ENCODE measurements at regions not wholly inside any gene's neighbourhood (a gene's known extent, or its start where the extent isn't known, plus 50 kb on each side); places are given as distances from the start of the nearest gene placed in this dataset.

DNA sequence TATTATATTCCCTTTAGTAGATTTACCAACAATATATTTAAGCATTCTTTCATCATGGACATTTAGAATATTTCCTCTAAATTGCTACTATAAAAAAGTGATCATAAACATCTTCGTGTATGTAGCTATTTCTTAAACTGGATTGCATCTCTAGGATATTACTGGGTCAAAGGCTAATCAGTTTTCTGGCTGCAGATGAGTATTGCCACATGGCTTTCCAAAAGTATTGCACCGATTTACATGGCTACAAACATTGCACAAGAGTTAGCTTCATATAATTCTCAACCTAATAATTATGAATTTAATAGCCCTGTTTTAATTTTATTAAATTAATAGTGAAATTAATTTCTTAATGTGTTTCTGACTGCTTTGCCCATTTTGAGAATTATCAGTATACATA lies 183.4 kb downstream of the DMRT2 start:
- TF ChIP-seq REST (IDR thresholded peaks at IDR 0.05; ENCODE audit: low read depth) (no peak), NFIC (IDR thresholded peaks at IDR 0.05) (no peak), RAD21 (IDR thresholded peaks at IDR 0.05; ENCODE audit: low read depth) (no peak), CEBPB (IDR thresholded peaks at IDR 0.05) (no peak), FOXM1 (IDR thresholded peaks at IDR 0.05; ENCODE audit: borderline replicate concordance, low read depth) (no peak)

DNA sequence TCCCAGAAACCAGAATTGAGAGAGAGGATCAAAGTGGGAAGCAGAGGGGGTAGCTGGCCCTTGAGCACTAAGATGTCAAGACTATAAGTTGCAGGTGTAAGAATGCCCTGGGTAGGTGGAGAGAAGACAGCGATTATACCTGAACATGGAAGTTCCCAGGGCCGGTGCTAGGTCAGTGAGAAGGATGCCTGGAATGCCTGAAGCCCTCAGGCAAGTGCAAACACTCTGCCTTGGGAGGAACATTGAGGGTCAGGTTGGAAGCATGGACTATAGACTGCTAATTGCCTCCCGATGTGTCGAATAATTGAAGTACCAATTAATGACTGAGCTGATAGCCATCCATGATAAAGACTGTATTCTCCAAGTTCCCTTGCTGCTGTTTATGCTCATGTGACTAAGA lies 185.5 kb downstream of the DMRT2 start:
- TF ChIP-seq USF1 (IDR thresholded peaks at IDR 0.05), result no peak
- no peak for TF ChIP-seq TAF1 (IDR thresholded peaks at IDR 0.05; ENCODE audit: low read depth)
- TF ChIP-seq ZBTB7A (IDR thresholded peaks at IDR 0.05; ENCODE audit: low read depth), result no peak
- no peak for TF ChIP-seq NFIC (IDR thresholded peaks at IDR 0.05)
- TF ChIP-seq YY1 (IDR thresholded peaks at IDR 0.05; ENCODE audit: low read depth), result no peak
- no peak for TF ChIP-seq TCF12 (IDR thresholded peaks at IDR 0.05; ENCODE audit: low read depth)
- no peak for TF ChIP-seq RAD21 (IDR thresholded peaks at IDR 0.05; ENCODE audit: low read depth)
- no peak for TF ChIP-seq CEBPB (IDR thresholded peaks at IDR 0.05)
- TF ChIP-seq TEAD4 (IDR thresholded peaks at IDR 0.05), result no peak
- no peak for TF ChIP-seq REST (IDR thresholded peaks at IDR 0.05; ENCODE audit: low read depth)
- no peak for TF ChIP-seq EP300 (IDR thresholded peaks at IDR 0.05; ENCODE audit: borderline replicate concordance)
- no peak for TF ChIP-seq CREB1 (IDR thresholded peaks at IDR 0.05; ENCODE audit: low read depth)
- TF ChIP-seq MAX (IDR thresholded peaks at IDR 0.05), result no peak

GRCh38 chr9:1236061-1236460 lies 185.9 kb downstream of the DMRT2 start:
- TF ChIP-seq MAX (IDR thresholded peaks at IDR 0.05) (no peak), ZBTB7A (IDR thresholded peaks at IDR 0.05; ENCODE audit: low read depth) (no peak), REST (IDR thresholded peaks at IDR 0.05; ENCODE audit: low read depth) (no peak), EGR1 (IDR thresholded peaks at IDR 0.05) (no peak), EP300 (IDR thresholded peaks at IDR 0.05; ENCODE audit: borderline replicate concordance) (no peak), TCF12 (IDR thresholded peaks at IDR 0.05; ENCODE audit: low read depth) (no peak), CEBPB (IDR thresholded peaks at IDR 0.05) (no peak), TAF1 (IDR thresholded peaks at IDR 0.05; ENCODE audit: low read depth) (no peak), CREB1 (IDR thresholded peaks at IDR 0.05; ENCODE audit: low read depth) (no peak), YY1 (IDR thresholded peaks at IDR 0.05; ENCODE audit: low read depth) (no peak), USF1 (IDR thresholded peaks at IDR 0.05) (no peak), RAD21 (IDR thresholded peaks at IDR 0.05; ENCODE audit: low read depth) (no peak), TEAD4 (IDR thresholded peaks at IDR 0.05) (no peak), FOXM1 (IDR thresholded peaks at IDR 0.05; ENCODE audit: borderline replicate concordance, low read depth) (no peak), NFIC (IDR thresholded peaks at IDR 0.05) (no peak)

GRCh38 chr9:1238407-1238806 lies 188.2 kb downstream of the DMRT2 start:
- TF ChIP-seq RAD21 (IDR thresholded peaks at IDR 0.05; ENCODE audit: low read depth), result no peak
- TF ChIP-seq YY1 (IDR thresholded peaks at IDR 0.05; ENCODE audit: low read depth), result no peak
- no peak for TF ChIP-seq REST (IDR thresholded peaks at IDR 0.05; ENCODE audit: low read depth)
- no peak for TF ChIP-seq ZBTB7A (IDR thresholded peaks at IDR 0.05; ENCODE audit: low read depth)
- TF ChIP-seq MAX (IDR thresholded peaks at IDR 0.05), result no peak
- TF ChIP-seq TEAD4 (IDR thresholded peaks at IDR 0.05), result no peak
- TF ChIP-seq TAF1 (IDR thresholded peaks at IDR 0.05; ENCODE audit: low read depth), result no peak
- no peak for TF ChIP-seq FOXM1 (IDR thresholded peaks at IDR 0.05; ENCODE audit: borderline replicate concordance, low read depth)
- no peak for TF ChIP-seq EP300 (IDR thresholded peaks at IDR 0.05; ENCODE audit: borderline replicate concordance)
- TF ChIP-seq CEBPB (IDR thresholded peaks at IDR 0.05), result no peak
- TF ChIP-seq NFIC (IDR thresholded peaks at IDR 0.05), result no peak
- TF ChIP-seq CREB1 (IDR thresholded peaks at IDR 0.05; ENCODE audit: low read depth), result no peak
- TF ChIP-seq TCF12 (IDR thresholded peaks at IDR 0.05; ENCODE audit: low read depth), result no peak
- no peak for TF ChIP-seq EGR1 (IDR thresholded peaks at IDR 0.05)
- TF ChIP-seq USF1 (IDR thresholded peaks at IDR 0.05), result no peak
